ENCODE measurements at regions not wholly inside any gene's neighbourhood (a gene's known extent, or its start where the extent isn't known, plus 50 kb on each side); places are given as distances from the start of the nearest gene placed in this dataset.

GRCh38 chr6:54787825-54788224 lies 58.7 kb upstream of the FAM83B start:
- Histone ChIP-seq H3K4me3 (no peak overlapping the region), H3K27ac (no peak overlapping the region), H3K9me3 (no peaks in the 10 kb centered on the region), H3K27me3 (no peaks in the 10 kb centered on the region), H3K36me3 (ENCODE audit: low read depth, missing control alignments) (no peaks in the 10 kb centered on the region), H3K4me1 (no peaks in the 10 kb centered on the region)
- TF ChIP-seq POLR2A (IDR thresholded peaks at IDR 0.05): no peak
- TF ChIP-seq CTCF (IDR thresholded peaks at IDR 0.05): no peak
- DNase-seq: no peak
- intact Hi-C loops (cut with DNase I; ENCODE audit: low total_unique reads): no loop called here
- 85 to 89% methylated on average over 1 of the region's 1 CpG for WGBS, 2 donors

Small RNA genes in the stretch of these regions (small RNA-seq; reads per million reads assigned to genes)
- gene RNU6-1023P: 0 reads per million in 2 donors
